HG03139 (cell line): ENCODE measurements at regions not wholly inside any gene's neighbourhood (a gene's known extent, or its start where the extent isn't known, plus 50 kb on each side); places are given as distances from the start of the nearest gene placed in this dataset.
"Not testable (repeated sequence)": the region's sequence is repeated elsewhere in the genome, so short reads cannot be mapped to it uniquely, and the experiment has no call there.

Source experiments
- ATAC-seq: cut with Tn5 transposase; IDR thresholded peaks from one replicate; pipeline ENCODE4 v1.9.1; 2021; ENCODE audit not compliant: unreplicated experiment

DNA sequence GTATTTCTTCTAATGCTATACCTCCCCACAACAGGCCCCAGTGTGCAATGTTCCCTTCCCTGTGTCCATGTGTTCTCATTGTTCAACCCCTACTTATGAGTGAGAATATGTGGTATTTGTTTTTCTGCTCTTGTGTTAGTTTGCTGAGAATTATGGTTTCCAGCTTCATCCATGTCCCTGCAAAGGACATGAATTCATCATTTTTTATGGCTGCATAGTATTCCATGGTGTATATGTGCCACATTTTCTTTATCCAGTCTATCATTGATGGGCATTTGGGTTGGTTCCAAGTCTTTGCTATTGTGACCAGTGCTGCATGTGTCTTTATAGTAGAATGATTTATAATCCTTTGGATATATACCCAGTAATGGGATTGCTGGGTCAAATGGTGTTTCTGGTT is 95.7 kb upstream of the HEY2 start:
- ATAC-seq: not testable (repeated sequence)

DNA sequence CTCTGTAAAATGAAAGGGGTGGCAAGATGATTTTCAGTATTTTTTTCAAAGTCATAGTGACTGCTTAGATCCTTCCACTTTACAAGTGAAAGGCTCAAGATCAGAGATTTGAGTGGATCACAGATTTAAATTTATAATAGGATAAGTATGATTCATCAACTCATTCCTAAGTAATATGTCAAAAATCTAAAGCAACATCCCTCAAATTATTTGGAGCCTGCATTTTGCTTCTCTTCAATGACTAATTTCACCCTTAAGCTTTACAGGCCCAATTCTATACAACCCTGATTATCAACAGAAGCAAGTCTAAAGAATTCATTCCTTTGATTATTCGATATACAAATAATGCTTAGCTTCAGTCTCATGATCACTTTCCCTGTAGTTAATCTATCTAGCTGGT is 93.9 kb upstream of the HEY2 start:
- ATAC-seq: no peak

DNA sequence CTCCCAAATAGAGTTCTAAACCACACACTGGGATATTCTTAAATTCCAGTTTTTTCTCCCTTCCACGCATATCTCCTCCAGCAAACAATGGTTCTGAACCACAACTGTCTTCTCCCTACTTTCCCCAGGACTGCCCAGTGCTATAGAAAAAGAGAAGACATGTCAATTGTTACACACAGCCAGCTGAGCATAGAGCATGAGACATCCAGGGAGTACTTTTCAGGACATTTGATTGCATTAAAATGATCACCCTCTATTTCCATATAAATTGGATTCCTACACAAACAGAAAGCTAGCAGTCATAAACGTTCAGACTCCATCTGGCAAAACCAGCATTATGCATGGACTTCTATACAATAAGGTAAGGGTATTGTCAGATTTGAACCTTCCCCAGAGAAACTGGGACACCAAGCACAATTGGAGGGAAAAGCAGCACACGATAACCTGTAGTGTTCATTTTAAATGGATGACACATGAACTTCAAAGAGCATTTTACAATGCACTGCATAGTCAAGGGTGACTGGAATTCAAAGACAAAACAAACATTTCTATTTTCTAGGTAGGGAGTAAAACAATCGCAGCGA is 93.1 kb upstream of the HEY2 start:
- no peak for ATAC-seq

DNA sequence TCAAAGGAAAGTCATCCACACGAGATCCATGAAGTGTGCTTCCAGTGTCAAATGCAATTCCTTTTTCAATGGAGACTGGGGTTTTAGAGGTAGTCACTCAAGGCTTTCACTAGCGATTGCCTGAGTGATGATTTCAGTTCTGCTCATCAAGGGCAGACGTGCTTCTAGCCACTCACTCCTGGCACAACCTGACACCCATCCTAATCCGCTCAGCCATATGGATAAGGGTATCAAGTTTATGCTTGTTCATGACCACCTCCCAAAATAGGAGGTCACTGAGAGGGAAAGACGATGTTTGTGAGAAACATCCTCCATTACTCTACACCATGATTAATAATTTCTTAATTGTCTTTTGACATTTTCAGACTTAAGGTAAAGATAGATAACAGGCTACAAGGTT is 91.3 kb upstream of the HEY2 start:
- no peak for ATAC-seq

DNA sequence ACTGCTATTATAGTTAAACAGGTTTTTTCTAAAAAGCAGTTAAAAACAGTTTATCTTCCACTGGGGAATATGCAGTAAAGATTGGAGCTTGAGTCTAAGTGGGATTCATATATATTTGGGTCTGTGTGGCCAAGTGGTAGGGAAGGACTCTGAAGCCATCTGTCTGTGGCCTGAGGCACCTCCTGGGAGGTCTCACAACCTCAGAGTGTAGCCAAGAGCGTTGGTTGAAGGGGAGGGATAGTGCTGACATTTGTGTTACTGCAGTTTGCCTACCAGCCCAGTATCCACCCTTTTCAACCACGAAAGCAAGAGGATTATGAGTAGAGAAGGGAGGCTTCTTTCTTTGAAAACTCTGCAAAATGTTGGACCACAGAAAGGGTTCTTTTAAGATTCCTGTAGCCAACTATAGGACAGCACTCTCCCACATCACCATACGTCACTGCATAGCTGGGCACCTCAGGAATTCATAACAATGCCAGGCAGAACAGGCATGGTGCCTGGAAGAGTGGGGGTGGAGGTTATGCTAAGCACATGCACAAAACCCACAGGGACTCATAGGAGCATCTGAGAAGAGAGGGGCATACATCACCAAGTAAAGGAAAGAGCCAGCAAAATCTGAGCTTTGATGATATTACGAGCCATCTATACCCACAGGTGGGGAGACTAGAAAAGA is 90.5 kb upstream of the HEY2 start:
- no peak for ATAC-seq

DNA sequence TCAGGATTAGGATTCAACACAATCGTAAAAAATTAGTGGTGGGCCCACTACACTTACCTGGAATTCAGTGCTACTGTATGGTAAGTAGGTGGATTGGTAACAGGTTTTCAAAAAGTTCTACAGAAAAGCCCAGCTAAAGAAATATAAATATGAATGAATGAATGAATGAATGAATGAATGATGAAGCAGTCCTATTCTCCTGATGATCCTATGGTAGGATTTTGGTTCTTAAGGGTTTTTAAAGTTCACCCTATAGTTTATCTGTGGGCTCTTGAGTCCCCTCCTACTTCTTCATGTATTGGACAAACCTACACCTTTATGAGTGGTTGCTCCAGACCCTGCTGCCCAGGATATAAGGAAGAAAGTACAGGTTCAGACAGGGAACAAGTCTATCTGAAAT is 89.5 kb upstream of the HEY2 start:
- ATAC-seq: no peak

DNA sequence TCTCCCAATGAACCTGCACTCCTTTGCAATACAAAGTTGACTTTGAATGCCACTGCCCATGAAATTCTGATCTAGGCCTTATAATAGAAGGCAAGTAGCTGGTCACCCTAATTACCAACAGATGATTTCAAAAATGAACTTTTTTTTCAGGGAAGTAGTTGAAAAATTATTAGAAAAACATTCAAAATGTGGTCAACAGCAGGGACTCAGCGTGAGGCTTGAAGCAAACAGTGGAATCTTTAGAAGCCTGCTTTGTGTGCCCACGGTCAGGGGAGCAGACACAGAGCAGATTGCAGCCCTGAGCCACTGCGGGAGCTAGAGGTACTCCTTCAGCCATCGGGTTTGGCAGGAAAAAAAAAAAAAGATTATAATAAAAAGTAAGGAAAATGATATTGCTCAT is 87.1 kb upstream of the HEY2 start:
- ATAC-seq: no peak

DNA sequence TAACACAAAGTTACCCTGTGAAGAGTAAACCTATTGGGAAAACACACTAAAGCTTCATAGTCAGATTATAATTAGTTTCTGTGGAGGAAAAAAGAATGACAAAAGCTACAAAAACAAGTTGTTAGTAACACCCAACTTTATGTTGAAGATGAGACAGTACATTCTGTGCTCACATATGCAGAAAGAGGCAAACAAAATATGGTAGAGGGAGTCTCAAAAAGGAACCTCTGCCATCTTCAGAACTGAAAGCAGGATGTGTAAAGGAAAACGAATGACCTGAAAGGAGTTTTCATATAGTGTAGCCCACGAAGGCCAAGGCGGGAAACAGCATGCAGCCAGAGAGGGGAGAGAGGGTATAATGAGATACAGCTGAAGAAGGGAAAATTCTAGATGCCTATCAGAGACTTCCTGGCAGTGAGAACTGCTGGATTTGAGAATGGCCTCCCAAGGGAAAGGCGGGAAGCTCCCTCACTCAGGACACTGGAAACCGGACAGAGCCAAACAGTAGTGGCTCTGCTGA is 84.1 kb upstream of the HEY2 start:
- no peak for ATAC-seq

DNA sequence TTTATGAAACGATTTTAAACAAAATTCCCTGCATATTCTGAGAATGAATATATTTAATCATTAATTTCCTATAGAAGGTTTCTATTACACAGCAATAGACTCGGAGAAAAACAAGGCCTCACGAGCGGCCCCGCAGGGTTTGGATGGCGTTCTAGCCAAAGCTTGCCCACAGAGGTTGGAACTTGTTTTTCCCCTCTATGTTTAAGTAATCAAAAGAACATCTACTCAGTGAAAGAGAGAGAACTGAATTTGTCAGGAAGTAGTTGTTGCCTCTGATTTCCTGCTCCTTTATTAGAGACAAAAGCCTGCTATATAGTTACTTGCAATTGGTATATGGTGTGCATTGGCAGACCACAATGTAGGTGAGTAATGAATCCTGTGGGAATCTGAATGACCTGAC is 82.1 kb upstream of the HEY2 start:
- ATAC-seq: no peak

DNA sequence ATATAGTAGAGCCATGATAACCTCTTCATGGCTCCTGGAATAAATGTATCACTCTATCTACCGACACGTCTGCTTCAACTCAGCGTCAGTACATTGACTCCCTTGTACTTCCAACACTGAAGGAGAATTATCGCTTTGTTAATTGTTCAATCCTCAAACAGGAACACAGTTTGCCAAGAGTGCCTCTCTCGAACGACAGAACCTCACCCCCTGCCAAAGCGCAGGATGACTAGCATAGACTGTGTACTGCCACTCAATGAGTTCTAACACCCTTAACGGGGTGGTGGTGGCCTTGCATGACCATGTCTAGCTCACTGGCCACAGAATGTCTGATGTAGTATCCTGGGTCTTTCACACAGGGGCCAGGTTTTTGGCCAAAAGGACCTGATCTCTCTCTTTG is 81.4 kb upstream of the HEY2 start:
- ATAC-seq: no peak

DNA sequence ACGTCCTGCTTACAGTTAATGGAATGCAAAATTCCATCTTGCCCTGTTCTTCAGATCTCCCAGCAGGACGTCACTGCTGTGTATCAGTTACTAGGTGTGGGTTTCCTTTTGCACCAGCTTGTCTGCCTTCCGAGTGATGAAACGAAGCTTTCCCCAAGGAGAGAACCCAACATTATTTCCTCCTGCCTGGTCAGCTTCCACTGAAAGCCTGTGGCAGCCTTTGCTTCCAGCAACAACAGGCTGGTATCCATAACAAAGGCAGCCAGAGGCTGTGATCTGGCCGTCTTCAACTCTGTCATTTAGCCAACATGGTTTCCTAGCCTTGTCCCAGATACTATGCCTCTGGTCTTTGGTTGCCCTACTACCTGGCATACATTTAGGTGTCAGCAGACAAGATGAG is 78.9 kb upstream of the HEY2 start:
- ATAC-seq: no peak

DNA sequence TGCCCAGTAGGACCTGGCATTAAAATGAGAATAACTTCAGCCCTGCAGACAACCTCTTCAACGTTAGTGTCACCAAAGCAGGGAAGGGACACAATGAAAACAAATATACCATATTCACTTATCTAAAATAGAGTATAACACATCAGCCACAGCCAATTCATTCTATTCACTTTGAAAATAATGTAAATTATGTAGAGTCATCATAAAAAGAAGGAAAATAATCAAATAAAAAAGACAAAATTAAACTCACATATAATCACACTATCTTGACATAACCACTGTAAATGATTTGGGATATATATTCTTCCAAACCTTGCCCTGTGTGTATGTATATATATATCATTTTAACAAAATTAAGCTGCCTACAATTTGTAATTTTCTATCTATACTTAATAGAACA is 78.1 kb upstream of the HEY2 start:
- no peak for ATAC-seq

DNA sequence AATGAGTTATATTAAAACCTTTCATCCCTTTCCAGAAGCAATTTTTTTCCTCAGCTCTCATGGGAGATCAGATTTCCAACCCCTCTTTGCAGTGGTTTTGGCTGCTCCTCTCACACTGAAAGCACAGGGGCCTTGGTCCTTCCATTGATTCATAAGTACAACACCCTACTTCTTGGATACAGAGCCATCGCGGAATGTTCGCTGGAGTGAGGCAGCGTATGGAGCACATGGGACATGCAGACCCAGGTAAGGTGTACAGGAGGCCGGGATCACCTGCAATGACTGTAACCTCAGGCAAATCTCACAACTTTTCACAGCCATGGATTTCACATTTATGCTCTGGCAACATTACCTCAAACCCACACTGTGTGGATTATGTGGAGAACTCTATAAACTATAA is 75.2 kb upstream of the HEY2 start:
- ATAC-seq: no peak

DNA sequence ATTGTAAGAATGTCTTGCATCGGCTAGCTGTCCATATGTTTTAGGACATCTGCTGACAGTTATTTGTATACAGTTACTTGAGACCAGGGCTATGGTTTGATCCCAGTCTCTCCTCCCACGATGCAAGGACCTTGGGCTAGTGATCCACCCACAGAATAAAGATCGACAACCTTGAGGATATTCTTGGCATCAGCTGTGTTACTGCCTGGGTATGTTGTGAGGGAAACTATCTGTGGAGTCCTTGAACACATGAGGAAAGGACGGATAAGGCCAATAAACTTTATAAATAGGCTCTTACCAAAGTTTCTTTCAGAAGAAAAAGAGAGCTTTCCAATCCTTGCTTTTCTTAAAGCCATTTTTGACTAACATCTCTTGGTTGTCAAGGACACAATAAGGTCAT is 70.8 kb upstream of the HEY2 start:
- no peak for ATAC-seq

DNA sequence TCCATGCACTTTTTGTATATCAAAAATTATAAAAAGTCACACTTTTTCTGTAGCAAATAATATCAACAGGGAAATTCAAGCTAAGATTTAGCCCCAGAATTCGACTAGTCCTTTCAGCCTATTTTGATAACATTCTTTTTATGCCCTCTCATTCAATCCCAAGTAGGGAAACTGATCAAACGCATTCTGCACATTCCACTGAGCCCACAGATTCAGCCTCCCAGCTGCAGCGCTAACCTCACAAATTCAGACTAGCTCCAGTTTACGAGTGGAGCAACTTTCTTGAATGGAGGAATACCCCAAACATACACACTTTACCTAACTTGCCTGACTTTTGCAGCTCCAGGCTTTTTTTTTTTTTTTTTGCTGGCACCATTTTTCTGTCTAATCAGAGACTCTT is 70.3 kb upstream of the HEY2 start:
- no peak for ATAC-seq

DNA sequence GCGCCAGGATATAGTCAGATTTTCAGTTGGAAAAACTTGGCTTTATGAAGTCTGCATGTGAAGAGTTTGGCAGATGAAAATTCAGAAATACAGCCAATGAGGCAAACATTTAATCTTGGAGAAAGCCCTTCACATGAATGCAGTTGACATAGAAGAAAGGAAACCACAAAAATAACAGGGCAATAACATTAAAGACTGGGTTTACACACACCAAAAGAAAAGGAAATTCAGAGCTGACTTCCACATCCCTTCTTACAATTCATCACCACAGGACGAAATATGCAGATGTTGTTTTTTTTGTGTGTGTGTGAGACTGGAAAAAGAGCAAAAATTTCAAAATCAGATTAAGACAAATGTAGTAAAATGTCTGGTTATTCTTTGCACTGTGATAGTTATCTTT is 69.8 kb upstream of the HEY2 start:
- ATAC-seq: no peak

DNA sequence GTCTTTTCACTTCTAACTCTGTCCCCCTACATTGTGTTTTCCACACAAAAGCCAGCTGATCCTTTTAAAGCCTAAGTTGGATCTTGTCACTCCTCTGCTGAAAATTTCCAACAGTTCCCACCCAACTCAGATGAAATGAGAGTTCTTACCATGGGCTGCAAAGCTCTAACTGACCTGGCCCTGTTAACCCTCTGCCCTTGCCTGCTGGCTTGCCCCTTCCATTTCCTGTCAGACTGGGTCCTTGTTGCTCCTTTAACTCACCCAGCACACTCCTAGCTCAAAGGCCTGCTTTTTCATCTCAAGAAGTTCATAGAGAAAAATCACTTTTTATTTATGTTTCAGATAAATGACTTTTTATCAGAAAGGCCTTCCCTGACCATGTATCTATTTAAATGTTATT is 66.5 kb upstream of the HEY2 start:
- no peak for ATAC-seq

DNA sequence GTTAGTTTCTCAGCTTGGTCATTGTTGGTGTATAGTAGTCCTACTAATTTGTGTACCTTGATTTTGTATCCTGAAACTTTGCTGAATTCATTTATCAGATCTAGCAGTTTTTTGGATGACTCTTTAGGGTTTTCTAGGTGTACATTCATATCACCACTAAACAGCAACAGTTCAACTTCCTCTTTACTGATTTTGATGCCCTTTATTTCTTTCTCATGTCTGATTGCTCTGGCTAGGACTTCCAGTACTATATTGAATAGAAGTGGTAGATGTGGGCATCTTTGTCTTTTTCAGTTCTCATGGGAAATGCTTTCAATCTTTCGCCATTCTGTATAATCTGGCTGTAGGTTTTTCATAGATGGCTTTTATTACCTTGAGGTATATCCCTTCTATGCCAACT is 61.3 kb upstream of the HEY2 start:
- no peak for ATAC-seq

DNA sequence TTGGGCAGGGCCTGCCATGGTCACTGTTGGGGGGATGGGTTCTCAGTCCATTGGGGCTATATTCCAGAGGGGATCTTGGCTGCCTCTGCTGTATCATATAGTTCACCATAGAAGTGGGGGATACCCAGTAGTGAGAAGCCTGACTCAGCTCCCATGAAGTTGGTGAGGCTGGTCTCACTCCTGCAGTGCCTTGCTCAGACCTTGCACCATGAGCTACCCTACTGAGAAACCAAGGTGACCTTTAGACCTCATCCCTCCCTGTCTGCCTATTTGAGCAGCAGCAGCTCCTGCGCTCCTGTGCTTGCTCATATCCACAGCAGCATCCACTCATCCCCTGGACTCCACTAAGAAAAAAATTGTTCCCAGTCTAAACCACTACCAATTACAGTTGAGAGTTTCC is 56.0 kb upstream of the HEY2 start:
- no peak for ATAC-seq

DNA sequence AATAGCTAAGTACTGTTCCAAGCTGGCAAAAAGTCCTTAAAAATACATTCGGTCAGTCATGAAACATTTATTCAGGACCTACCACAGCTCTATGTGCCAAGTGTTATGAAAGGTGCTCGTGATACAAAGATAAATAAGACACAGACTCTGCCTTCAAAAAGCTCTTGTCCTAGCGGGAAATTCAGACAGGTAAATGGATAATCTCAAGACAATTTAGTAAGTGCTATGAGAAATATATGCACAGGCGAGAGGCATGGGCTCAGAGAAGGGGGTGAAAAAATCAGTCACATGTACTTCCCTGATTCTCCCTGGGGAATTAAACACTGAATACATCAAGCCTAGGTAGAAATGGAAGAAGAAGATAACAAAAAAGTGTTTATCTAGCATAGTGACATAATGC is 49.8 kb upstream of the HEY2 start:
- no peak for ATAC-seq
